HepG2 (cell line): ENCODE measurements at regions not wholly inside any gene's neighbourhood (a gene's known extent, or its start where the extent isn't known, plus 50 kb on each side); places are given as distances from the start of the nearest gene placed in this dataset.
A peak's percentile ranks its signal among the peaks of the same experiment; 100 is the strongest.

Experiments
- ELF3 ChIP-seq: IDR thresholded peaks from 2 replicates; pipeline ENCODE4 v1.6.1; 2016; ENCODE audit warnings: missing genetic modification reagents, missing compliant biosample characterization
- HMGA1 ChIP-seq: sonication (generic); formaldehyde crosslinking; conservative IDR thresholded peaks from 2 replicates; pipeline ENCODE4 v1.4.0; 2020; ENCODE audit warnings: missing genetic modification reagents
- HNRNPL ChIP-seq: fragments of 200-400 bp; formaldehyde crosslinking; IDR thresholded peaks from 2 replicates; pipeline ENCODE4 v1.6.1; 2017; ENCODE audit warnings: mild to moderate bottlenecking, low read depth, low read length
- HOXA5 ChIP-seq: sonication (generic); formaldehyde crosslinking; IDR thresholded peaks from 2 replicates; pipeline ENCODE4 v1.4.0; 2020; ENCODE audit warnings: missing genetic modification reagents
- LCORL ChIP-seq, 2 experiments: fragments of 450-650 bp in 1 of 2; sonication (generic) in 1 of 2; formaldehyde crosslinking in 1 of 2; IDR thresholded peaks; 2 replicates each; pipeline versions ENCODE4 v1.5.0 to v1.6.1; 2017 to 2020; ENCODE audit warnings: antibody characterized with exemption in 1 of 2, missing genetic modification reagents in 1 of 2
- MTA1 ChIP-seq: sonication (generic); formaldehyde crosslinking; IDR thresholded peaks from 2 replicates; pipeline ENCODE4 v1.4.0; 2020; ENCODE audit warnings: missing genetic modification reagents, mild to moderate bottlenecking, borderline replicate concordance
- PPARG ChIP-seq: conservative IDR thresholded peaks from 2 replicates; pipeline ENCODE4 v1.6.1; 2016; ENCODE audit warnings: missing biosample characterization, missing genetic modification reagents
- SSRP1 ChIP-seq: IDR thresholded peaks from 2 replicates; pipeline ENCODE4 v1.6.1; 2016; ENCODE audit warnings: control low read depth
- TBX3 ChIP-seq: fragments of 450-650 bp; IDR thresholded peaks from 2 replicates; pipeline ENCODE4 v1.6.1; 2017; ENCODE audit warnings: antibody characterized with exemption, mild to moderate bottlenecking, inconsistent platforms, borderline replicate concordance
- TCF7L2 ChIP-seq: IDR thresholded peaks from 2 replicates; pipeline ENCODE4 v1.6.1; 2011; ENCODE audit warnings: mild to moderate bottlenecking, low read depth, low read length, moderate library complexity
- ZNF180 ChIP-seq: sonication (generic); formaldehyde crosslinking; IDR thresholded peaks from 2 replicates; pipeline ENCODE4 v1.4.0; 2020; ENCODE audit warnings: low read depth, missing genetic modification reagents, borderline replicate concordance
- ZNF225 ChIP-seq: sonication (generic); formaldehyde crosslinking; IDR thresholded peaks from 2 replicates; pipeline ENCODE4 v1.4.0; 2020; ENCODE audit warnings: mild to moderate bottlenecking, missing genetic modification reagents
- ZNF235 ChIP-seq: sonication (generic); formaldehyde crosslinking; IDR thresholded peaks from 2 replicates; pipeline ENCODE4 v1.8.1; 2023; ENCODE audit warnings: mild to moderate bottlenecking, missing genetic modification reagents, borderline replicate concordance
- ZNF317 ChIP-seq: sonication (generic); formaldehyde crosslinking; IDR thresholded peaks from 2 replicates; pipeline ENCODE4 v1.5.0; 2020; ENCODE audit warnings: mild to moderate bottlenecking, missing genetic modification reagents
- ZNF629 ChIP-seq: sonication (generic); formaldehyde crosslinking; conservative IDR thresholded peaks from 2 replicates; pipeline ENCODE4 v1.5.0; 2020; ENCODE audit warnings: missing genetic modification reagents
- TF ChIP-seq, protein P1 (sequence below): sonication (generic); formaldehyde crosslinking; IDR thresholded peaks from 2 replicates; pipeline ENCODE4 v1.4.0; 2020; ENCODE audit warnings: missing genetic modification reagents, mild to moderate bottlenecking, borderline replicate concordance
- TF ChIP-seq, protein P2 (sequence below): sonication (generic); formaldehyde crosslinking; IDR thresholded peaks from 2 replicates; pipeline ENCODE4 v1.4.0; 2020; ENCODE audit warnings: missing genetic modification reagents
- TF ChIP-seq, protein P3 (sequence below): sonication (generic); formaldehyde crosslinking; IDR thresholded peaks from 2 replicates; pipeline ENCODE4 v1.4.0; 2020; ENCODE audit warnings: missing genetic modification reagents, mild to moderate bottlenecking, borderline replicate concordance
- TF ChIP-seq, protein P4 (sequence below): sonication (generic); formaldehyde crosslinking; conservative IDR thresholded peaks from 2 replicates; pipeline ENCODE4 v1.4.0; 2020; ENCODE audit warnings: missing genetic modification reagents

DNA sequence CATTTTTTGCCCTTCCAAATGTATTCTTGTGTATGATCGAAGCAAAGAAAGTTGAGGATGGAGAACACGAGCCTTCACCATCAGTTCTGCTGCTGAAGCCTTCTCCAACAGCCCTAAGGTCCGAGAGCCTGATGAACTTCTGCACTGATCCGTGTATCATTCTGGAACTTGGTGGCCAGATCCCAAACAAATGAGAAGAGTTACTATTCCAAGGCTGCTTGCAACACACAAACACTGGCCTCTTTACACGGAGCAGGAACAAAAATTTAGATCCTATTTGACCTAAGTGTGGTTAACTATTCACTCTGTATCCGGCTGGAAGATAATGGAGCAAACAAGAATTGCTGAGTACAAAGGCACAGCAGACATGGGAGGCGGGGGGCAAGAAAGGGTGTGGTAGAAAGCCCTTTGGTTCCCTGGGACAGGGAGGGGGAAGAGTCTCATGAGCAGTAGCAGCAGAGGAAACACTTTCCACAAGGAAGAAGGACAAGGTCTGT, 282.9 kb downstream of the SOX9 start (continued):
- TF ChIP-seq, protein P1, sequence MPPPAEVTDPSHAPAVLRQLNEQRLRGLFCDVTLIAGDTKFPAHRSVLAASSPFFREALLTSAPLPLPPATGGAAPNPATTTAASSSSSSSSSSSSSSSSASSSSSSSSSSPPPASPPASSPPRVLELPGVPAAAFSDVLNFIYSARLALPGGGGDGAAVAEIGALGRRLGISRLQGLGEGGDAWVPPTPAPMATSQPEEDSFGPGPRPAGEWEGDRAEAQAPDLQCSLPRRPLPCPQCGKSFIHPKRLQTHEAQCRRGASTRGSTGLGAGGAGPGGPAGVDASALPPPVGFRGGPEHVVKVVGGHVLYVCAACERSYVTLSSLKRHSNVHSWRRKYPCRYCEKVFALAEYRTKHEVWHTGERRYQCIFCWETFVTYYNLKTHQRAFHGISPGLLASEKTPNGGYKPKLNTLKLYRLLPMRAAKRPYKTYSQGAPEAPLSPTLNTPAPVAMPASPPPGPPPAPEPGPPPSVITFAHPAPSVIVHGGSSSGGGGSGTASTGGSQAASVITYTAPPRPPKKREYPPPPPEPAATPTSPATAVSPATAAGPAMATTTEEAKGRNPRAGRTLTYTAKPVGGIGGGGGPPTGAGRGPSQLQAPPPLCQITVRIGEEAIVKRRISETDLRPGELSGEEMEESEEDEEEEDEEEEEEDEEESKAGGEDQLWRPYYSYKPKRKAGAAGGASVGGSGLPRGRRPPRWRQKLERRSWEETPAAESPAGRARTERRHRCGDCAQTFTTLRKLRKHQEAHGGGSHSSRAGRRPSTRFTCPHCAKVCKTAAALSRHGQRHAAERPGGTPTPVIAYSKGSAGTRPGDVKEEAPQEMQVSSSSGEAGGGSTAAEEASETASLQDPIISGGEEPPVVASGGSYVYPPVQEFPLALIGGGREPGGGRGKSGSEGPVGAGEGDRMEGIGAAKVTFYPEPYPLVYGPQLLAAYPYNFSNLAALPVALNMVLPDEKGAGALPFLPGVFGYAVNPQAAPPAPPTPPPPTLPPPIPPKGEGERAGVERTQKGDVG (CRISPR knock-in tag) = peak; percentile 90; the same call in 1 of the 2 replicates
- TF ChIP-seq LCORL (IDR thresholded peaks at IDR 0.05) = 0 out of 2 replicates have a peak, but pooled peaks have one; percentile 40
- TF ChIP-seq LCORL (CRISPR knock-in tag; IDR thresholded peaks at IDR 0.05) = peak; percentile 99
- TF ChIP-seq ZNF317 = peak; percentile 74; the same call in 1 of the 2 replicates
- TF ChIP-seq ZNF629 (CRISPR knock-in tag) = peak; percentile 36; the same call in 1 of the 2 replicates
- TF ChIP-seq MTA1 = peak; percentile 31; the same call in 1 of the 2 replicates
- TF ChIP-seq, protein P2, sequence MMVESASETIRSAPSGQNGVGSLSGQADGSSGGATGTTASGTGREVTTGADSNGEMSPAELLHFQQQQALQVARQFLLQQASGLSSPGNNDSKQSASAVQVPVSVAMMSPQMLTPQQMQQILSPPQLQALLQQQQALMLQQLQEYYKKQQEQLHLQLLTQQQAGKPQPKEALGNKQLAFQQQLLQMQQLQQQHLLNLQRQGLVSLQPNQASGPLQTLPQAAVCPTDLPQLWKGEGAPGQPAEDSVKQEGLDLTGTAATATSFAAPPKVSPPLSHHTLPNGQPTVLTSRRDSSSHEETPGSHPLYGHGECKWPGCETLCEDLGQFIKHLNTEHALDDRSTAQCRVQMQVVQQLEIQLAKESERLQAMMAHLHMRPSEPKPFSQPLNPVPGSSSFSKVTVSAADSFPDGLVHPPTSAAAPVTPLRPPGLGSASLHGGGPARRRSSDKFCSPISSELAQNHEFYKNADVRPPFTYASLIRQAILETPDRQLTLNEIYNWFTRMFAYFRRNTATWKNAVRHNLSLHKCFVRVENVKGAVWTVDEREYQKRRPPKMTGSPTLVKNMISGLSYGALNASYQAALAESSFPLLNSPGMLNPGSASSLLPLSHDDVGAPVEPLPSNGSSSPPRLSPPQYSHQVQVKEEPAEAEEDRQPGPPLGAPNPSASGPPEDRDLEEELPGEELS (CRISPR knock-in tag) = peak; percentile 98
- TF ChIP-seq PPARG (CRISPR knock-in tag) = peak; percentile 88
- TF ChIP-seq ZNF235 (CRISPR knock-in tag) = no peak
- no peak for TF ChIP-seq ZNF225 (CRISPR knock-in tag)
- TF ChIP-seq, protein P3, sequence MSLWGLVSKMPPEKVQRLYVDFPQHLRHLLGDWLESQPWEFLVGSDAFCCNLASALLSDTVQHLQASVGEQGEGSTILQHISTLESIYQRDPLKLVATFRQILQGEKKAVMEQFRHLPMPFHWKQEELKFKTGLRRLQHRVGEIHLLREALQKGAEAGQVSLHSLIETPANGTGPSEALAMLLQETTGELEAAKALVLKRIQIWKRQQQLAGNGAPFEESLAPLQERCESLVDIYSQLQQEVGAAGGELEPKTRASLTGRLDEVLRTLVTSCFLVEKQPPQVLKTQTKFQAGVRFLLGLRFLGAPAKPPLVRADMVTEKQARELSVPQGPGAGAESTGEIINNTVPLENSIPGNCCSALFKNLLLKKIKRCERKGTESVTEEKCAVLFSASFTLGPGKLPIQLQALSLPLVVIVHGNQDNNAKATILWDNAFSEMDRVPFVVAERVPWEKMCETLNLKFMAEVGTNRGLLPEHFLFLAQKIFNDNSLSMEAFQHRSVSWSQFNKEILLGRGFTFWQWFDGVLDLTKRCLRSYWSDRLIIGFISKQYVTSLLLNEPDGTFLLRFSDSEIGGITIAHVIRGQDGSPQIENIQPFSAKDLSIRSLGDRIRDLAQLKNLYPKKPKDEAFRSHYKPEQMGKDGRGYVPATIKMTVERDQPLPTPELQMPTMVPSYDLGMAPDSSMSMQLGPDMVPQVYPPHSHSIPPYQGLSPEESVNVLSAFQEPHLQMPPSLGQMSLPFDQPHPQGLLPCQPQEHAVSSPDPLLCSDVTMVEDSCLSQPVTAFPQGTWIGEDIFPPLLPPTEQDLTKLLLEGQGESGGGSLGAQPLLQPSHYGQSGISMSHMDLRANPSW (CRISPR knock-in tag) = peak; percentile 99
- peak; percentile 83; the same call in 1 of the 2 replicates for TF ChIP-seq TCF7L2
- TF ChIP-seq HNRNPL = no peak
- TF ChIP-seq HMGA1 (CRISPR knock-in tag) = no peak
- 0 out of 2 replicates have a peak, but pooled peaks have one; percentile 11 for TF ChIP-seq HOXA5 (CRISPR knock-in tag)
- TF ChIP-seq ZNF180 (CRISPR knock-in tag) = no peak
- 0 out of 2 replicates have a peak, but pooled peaks have one; percentile 69 for TF ChIP-seq SSRP1 (CRISPR knock-in tag)
- TF ChIP-seq TBX3 = peak; percentile 50; the same call in 1 of the 2 replicates
- TF ChIP-seq, protein P4, sequence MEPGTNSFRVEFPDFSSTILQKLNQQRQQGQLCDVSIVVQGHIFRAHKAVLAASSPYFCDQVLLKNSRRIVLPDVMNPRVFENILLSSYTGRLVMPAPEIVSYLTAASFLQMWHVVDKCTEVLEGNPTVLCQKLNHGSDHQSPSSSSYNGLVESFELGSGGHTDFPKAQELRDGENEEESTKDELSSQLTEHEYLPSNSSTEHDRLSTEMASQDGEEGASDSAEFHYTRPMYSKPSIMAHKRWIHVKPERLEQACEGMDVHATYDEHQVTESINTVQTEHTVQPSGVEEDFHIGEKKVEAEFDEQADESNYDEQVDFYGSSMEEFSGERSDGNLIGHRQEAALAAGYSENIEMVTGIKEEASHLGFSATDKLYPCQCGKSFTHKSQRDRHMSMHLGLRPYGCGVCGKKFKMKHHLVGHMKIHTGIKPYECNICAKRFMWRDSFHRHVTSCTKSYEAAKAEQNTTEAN (CRISPR knock-in tag) = peak; percentile 96
- TF ChIP-seq ELF3 (CRISPR knock-in tag) = peak; percentile 98
